HG03442 (cell line): ENCODE measurements at regions not wholly inside any gene's neighbourhood (a gene's known extent, or its start where the extent isn't known, plus 50 kb on each side); places are given as distances from the start of the nearest gene placed in this dataset.

Source experiments
- ATAC-seq: cut with Tn5 transposase; IDR thresholded peaks from one replicate; pipeline ENCODE4 v1.9.1; 2021; ENCODE audit warnings: mild to moderate bottlenecking, moderate library complexity; ENCODE audit not compliant: unreplicated experiment

DNA sequence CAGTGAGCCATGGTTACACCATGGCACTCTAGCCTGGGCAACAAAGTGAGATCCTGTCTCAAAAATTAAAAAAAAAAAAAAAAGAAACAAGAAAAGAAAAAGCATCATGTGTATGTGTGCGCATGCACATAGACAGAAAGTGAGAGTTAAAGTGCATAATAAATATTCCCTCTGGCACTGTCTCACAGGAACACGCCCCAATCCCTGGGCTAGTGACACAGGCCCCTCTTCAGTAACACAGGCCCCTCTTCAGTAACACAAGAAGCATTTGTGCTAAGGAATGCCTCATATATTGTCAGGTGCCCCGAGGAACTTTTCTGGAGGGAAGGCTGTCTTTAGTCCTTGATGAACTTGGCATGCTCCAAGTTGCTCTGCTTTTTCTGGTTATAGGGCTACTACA lies 57.5 kb downstream of the RPL27A start:
- ATAC-seq: no peak

- no peak for ATAC-seq
Observed at GRCh38 chr11:8744423-8744822, 61.8 kb downstream of the RPL27A start.

GRCh38 chr11:8745431-8746253 lies 63.0 kb downstream of the RPL27A start:
- ATAC-seq: no peak

GRCh38 chr11:8746331-8746974 lies 63.9 kb downstream of the RPL27A start:
- no peak for ATAC-seq

GRCh38 chr11:8747173-8747572 lies 64.6 kb downstream of the RPL27A start:
- no peak for ATAC-seq

DNA sequence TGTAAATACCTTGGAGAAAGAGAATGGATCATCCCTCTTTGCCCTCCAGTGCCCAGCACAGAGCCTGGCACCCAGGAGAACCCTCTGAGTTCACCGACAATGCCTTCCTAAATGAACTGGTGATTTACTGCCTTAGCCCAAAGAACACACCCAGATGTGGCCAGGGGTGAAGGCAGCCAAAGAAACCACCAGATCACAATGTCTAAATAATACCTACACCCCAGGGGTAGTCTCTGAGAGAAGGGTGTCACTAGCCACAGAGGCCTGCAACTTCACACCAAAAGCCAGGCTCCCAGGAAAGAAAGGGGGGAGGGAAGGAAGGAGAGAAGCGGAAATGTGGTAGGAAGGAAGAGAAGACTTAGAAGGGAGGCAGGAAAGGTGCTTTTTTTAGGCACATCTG lies 65.7 kb downstream of the RPL27A start:
- no peak for ATAC-seq

GRCh38 chr11:8749202-8749601 lies 66.6 kb downstream of the RPL27A start:
- ATAC-seq: no peak

- ATAC-seq: no peak
Observed at GRCh38 chr11:8754241-8754640, 71.6 kb downstream of the RPL27A start.

DNA sequence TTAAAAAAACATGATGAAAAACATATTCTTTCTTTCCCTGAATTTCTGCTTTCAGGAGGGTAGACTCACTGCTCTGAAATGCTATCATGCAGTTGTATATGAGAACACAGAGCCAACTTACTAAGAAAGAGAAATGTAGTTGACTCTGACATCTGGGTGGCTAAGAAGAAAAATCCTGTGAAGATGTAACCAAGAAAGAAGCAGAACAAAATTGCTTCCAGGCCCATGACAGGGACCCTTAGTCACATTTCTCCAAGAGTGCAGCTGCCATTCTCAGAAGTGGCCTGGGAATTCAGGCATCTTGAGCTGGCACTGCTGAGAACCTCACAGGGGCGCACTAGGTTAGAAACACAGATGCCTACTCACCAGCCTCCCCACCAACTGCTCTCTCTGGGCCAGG lies 73.6 kb downstream of the RPL27A start:
- ATAC-seq: no peak

DNA sequence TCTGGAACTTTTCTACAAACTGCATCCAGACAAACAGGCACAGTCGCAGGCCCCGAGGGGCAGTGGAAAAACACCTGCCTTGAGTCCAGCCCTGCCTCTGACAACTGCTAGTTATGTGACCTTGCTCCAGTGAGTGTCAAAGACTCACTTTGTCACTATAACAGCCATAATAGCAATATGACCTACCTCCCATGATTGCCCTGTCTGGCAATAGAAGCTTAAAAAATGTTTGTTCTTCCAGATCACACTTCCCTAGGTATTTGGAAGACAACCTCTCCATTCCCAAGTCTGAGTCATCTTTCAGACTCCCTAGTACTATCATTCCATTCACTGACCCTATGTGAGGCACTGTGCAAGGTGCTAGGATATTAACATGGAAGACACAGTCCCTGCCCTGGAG lies 74.5 kb downstream of the RPL27A start:
- no peak for ATAC-seq

DNA sequence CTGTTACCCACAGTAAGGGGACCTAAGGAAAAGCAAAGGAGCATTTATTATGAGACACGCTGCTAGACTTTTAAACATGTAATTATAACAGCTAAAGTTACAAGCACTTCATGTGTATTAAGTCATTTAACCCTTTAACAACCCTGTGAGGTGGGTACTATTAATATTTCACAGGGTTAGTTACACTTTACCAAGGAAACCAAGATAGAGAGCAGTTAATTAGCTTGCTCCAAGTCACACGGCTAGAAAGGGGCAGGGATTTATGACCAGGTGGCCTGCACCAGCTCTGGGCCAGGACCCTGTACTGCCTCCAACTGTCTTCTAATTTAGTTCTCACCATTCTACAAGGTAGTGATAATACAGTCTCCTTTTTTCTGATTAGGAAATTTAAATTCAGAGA lies 74.9 kb downstream of the RPL27A start:
- no peak for ATAC-seq

GRCh38 chr11:8758619-8759169 lies 76.1 kb downstream of the RPL27A start:
- ATAC-seq: no peak

DNA sequence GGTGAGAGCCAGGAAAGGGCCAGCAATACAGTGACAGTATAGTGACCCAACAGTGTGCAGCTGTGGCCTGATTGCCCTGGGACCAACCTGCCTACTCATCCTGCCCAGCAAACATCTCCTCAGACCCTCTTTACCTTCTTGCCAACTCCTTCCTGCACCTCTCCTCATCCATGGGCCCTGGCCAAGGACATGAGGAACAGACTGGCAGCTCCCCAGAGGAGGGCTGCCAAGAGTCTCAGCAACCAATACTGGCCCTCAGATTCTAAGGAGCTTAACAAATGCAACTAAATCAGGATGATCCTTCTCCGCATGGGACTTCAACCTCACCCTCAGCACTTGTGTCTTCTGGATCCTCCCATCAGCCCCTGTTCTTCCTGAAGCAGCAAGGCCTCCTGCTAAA lies 77.0 kb downstream of the RPL27A start:
- no peak for ATAC-seq

DNA sequence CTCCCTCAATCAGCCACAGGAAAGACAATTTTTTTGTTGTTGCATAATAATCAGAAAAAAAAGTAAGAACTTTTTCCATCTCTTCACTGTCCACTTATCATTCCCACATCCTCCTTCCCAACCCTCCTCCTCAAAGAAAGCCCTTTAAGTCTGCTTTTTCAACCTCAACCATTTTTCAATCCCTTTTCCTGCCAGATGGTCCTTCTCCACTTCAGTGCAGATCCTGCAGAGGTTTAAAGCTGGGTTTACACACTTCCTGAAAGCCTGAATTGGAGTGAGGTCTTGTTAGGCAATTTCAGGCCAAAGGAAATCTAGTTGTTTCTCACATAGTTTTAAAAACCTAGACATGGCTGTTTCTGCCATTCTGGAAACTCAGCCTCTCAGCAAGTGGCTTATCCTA lies 78.3 kb downstream of the RPL27A start:
- ATAC-seq: no peak

DNA sequence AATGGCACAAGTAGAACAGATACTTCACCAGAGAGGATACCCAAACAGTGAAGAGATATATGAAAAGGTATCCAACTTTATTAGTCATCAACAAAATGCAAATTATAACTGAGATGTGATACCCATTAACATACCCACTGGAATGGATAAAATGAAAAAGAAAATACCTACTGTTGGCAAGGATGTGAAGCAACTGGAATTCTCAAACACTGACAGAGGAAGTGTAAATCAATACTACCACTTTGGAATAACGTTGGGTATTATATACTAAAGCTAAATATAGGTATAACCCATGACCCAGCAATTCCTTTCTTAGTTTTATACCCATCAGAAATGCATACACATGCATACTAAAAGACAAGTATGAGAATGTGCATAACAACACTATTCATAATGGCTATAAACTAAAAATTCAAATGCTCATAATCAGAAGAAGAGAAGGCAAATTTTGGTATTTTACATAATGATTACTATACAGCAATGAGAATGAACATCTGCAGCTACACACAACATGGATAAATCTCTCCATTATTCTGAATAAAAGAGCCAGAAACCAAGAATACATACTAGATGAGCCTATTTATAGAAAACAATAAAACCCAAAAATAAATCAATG lies 80.6 kb downstream of the RPL27A start:
- no peak for ATAC-seq

DNA sequence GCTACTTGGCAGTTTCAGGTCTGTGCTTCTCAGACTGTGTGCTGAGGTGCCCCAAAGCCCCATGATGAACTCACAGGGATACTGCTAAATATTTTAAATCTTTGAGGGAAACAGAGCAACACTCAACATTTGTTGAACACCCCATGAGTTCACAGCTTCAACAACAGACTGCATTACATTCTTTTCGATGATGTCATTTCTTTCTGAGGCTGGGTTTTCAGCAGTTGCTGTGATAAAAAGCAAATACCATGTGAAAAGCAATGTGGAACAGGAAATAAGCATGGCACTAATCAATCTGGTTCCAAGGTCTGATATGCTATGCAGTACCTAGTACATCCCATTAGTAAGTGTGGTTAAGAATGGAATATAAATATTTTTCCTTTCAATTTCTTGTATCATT lies 82.7 kb downstream of the RPL27A start:
- no peak for ATAC-seq

- no peak for ATAC-seq
Observed at GRCh38 chr11:8766043-8766987, 83.7 kb downstream of the RPL27A start.

DNA sequence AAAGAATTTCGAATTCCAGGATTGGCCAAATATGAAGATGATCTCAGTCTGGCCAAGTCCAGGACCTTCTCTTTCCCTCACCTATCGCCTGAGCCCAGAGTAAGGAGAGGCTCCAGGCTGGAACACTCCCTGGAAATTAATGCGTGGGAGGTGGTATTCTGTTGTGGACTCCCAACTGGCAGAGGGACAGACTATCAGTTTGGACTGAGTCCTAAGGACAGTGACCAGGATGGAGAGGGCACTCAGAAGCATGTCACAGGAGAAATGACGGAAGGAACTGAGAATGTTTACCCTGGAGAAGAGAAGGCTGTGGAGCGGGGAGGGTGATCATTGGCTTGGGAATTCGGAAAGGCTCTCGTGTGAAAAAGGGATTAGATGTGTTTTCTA lies 84.4 kb downstream of the RPL27A start:
- no peak for ATAC-seq

- ATAC-seq: no peak
Observed at GRCh38 chr11:8767466-8768142, 85.0 kb downstream of the RPL27A start.

GRCh38 chr11:8768625-8769333 lies 86.2 kb downstream of the RPL27A start:
- ATAC-seq: no peak
